Activated naive CD8-positive, alpha-beta T cell treated with anti-CD3 and anti-CD28 coated beads, Interleukin-2, amount 10 ng/mL, durations not matched to agents 7 days and 5 days (primary cell): ENCODE measurements at regions not wholly inside any gene's neighbourhood (a gene's known extent, or its start where the extent isn't known, plus 50 kb on each side); places are given as distances from the start of the nearest gene placed in this dataset.

Source experiments
- ATAC-seq: fragments of 150-1000 bp; cut with Tn5 transposase; one replicate; pipeline ENCODE4 v1.10.0; 2021; ENCODE audit warnings: low read depth, moderate library complexity
- POLR2A ChIA-PET: fragments of 350-600 bp; sonication (Branson Sonifier 250); formaldehyde crosslinking; loops from one replicate; lab custom pipeline; 2021; ENCODE audit warnings: antibody characterized with exemption; lab: Charles Lee
- DNase-seq: peaks from one replicate; pipeline ENCODE4 v3.0.0; 2021
- H3K27ac Mint-ChIP-seq: one replicate; pipeline ENCODE4 v1.8.0; 2022; ENCODE audit warnings: mild to moderate bottlenecking, mixed read lengths
- H3K27me3 Mint-ChIP-seq: one replicate; pipeline ENCODE4 v1.8.0; 2022; ENCODE audit warnings: mild to moderate bottlenecking, moderate library complexity, mixed read lengths
- H3K36me3 Mint-ChIP-seq: one replicate; pipeline ENCODE4 v1.8.0; 2021; ENCODE audit warnings: mild to moderate bottlenecking, mixed read lengths
- H3K4me1 Mint-ChIP-seq: one replicate; pipeline ENCODE4 v1.8.0; 2021; ENCODE audit warnings: mixed read lengths
- H3K4me3 Mint-ChIP-seq: one replicate; pipeline ENCODE4 v1.8.0; 2022; ENCODE audit warnings: mild to moderate bottlenecking, moderate library complexity, mixed read lengths
- H3K9me3 Mint-ChIP-seq: one replicate; pipeline ENCODE4 v1.8.0; 2021; ENCODE audit warnings: mixed read lengths

DNA sequence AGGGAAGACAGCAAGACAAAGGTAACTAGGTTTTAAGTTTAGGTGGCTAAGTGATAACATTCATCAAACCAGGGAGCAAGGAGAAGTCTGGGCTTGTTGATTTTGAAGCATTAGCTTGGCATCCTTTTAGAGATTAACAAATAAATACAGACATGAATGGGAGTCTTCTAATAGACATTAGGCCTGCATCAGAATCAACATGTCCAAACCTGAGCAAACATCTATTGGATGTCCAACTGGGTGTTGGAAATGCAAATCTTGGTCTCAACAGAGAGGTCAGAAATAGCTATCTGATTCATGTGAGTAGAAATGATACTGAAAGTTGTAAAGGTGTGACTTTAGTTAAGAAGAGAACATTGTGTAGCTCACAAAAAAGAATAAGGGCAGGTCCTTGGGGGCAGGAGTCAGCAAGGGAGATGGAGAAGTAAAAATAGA, 85.5 kb upstream of the RND3 start:
- no peaks in the 10 kb centered on the region for H3K36me3 Mint-ChIP-seq
- no peaks in the 10 kb centered on the region for H3K9me3 Mint-ChIP-seq
- no peaks in the 10 kb centered on the region for H3K4me1 Mint-ChIP-seq
- no peak overlapping the region for H3K27ac Mint-ChIP-seq
- DNase-seq = no peak
- no peak for ATAC-seq
- no peak overlapping the region for H3K4me3 Mint-ChIP-seq
- H3K27me3 Mint-ChIP-seq = no peaks in the 10 kb centered on the region
- POLR2A ChIA-PET = no interaction called here

DNA sequence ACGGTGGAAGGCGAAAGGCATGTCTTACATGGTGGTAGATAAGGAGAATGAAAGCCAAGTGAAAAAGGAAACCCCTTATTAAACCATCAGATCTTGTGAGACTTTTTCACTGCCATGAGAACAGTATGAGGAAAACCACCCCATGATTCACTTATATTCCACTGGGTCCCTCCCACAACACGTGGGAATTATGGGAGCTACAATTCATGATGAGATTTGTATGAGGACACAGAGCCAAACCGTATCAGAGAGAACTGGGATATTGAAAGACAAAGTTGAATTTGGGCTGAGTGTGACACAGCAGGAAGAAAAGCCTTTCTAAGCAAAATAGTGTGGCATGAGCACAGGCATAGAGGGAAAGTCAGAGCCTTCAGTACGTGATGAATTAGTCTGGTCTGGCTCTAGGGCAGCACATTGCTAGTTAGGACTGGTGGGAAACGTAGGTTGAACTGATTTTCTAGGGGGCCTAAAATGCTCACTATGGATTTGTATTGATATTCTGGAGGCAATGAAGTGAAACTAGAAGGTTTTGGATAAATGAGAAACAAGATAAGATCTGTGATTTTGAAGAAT, 84.8 kb upstream of the RND3 start:
- no peaks in the 10 kb centered on the region for H3K27me3 Mint-ChIP-seq
- POLR2A ChIA-PET = no interaction called here
- no peak overlapping the region for H3K4me3 Mint-ChIP-seq
- ATAC-seq (no peak), DNase-seq (no peak)
- H3K9me3 Mint-ChIP-seq = no peaks in the 10 kb centered on the region
- H3K4me1 Mint-ChIP-seq = no peaks in the 10 kb centered on the region
- H3K36me3 Mint-ChIP-seq = no peaks in the 10 kb centered on the region
- H3K27ac Mint-ChIP-seq = no peak overlapping the region

DNA sequence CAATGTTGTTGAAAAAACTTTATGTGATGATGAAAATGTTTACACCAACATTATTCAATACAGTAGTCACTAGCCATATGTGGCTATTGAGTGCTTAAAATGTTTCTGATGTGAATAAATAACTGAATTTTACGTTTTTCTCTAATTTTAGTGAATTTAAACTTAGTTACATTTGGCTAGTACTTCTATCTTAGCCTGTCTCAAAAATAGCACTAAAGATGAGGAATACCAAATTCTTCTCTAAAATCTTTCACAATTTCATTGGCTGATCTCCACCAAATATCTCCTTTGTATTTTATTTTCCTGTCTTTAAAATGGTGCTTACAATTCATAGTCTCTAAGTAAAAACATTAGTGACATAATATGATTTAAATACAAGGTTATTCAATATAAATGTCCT, 83.7 kb upstream of the RND3 start:
- H3K36me3 Mint-ChIP-seq = no peaks in the 10 kb centered on the region
- no peak for ATAC-seq
- H3K27ac Mint-ChIP-seq = no peak overlapping the region
- H3K27me3 Mint-ChIP-seq = no peaks in the 10 kb centered on the region
- no peak overlapping the region for H3K4me3 Mint-ChIP-seq
- DNase-seq = no peak
- H3K4me1 Mint-ChIP-seq = no peaks in the 10 kb centered on the region
- H3K9me3 Mint-ChIP-seq = no peaks in the 10 kb centered on the region
- POLR2A ChIA-PET = no interaction called here

DNA sequence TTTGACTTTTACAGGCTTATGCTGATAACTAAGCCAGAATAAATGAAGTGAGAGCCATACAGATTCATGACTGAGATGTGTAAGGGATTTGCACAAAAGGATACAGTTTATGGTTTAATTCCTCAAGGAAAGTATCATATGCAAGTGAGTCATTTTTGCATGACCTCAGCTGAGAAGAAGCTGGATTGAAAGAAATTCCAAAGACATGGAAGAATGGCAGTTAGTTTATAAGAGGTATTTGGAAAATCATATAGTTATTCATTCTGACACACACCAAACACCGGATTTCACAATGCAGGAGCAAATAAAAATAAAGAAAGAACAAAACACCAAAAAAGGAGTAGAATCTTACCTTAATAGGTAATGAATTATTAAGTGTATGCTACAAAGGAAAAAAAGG, 83.2 kb upstream of the RND3 start:
- no peaks in the 10 kb centered on the region for H3K4me1 Mint-ChIP-seq
- H3K27me3 Mint-ChIP-seq = no peaks in the 10 kb centered on the region
- POLR2A ChIA-PET = no interaction called here
- ATAC-seq (no peak), DNase-seq (no peak)
- no peak overlapping the region for H3K27ac Mint-ChIP-seq
- H3K36me3 Mint-ChIP-seq = no peaks in the 10 kb centered on the region
- no peaks in the 10 kb centered on the region for H3K9me3 Mint-ChIP-seq
- no peak overlapping the region for H3K4me3 Mint-ChIP-seq

DNA sequence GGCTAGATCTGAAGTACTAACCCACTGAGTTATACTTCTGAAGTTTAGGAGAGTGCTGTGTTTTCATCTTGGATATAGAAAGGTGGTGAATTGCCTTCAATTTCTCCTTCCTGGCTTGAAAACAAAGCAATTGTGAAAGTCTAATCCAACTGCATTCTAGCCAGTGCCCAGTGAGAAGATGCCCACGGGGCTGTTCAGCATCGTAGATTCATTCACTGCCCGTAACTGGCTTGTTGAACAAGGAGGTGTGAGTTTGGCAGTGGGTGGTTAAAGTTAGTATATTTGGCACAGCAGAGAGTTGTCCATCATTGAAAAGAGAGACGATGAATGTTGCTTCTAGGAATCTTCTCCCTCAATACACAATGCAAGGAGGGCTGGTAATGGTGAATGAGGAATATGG, 82.3 kb upstream of the RND3 start:
- DNase-seq = no peak
- Mint-ChIP-seq H3K27me3 (no peaks in the 10 kb centered on the region), H3K27ac (no peak overlapping the region), H3K4me1 (no peaks in the 10 kb centered on the region), H3K36me3 (no peaks in the 10 kb centered on the region), H3K9me3 (no peaks in the 10 kb centered on the region), H3K4me3 (no peak overlapping the region)
- POLR2A ChIA-PET = no interaction called here
- ATAC-seq = no peak

DNA sequence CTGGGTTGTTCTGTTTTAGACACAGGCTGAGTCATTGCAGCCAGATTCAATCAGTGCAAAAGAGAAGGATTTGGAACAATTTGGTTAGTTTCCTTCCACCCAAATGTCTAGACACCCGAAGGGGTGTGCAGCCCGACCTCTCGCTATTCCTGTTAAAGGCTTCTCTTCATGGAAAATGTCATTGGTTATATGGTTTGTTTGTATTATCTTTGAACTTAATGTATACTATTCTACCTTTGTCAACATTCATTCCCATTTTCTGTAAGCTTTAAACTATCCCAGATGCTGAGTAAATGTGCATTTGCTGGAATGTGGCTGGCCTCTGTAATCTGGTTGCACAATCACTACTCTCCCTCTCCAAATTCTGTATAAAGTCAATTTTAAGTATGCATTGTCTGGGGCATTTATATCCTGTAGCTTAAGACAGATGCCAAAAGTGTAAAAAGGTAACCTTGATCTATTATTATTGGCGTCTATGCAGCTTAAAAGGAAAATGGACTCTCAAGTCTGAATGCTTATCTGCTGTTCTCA, 80.4 kb upstream of the RND3 start:
- no peak overlapping the region for H3K27ac Mint-ChIP-seq
- POLR2A ChIA-PET = no interaction called here
- H3K4me1 Mint-ChIP-seq = no peaks in the 10 kb centered on the region
- no peaks in the 10 kb centered on the region for H3K9me3 Mint-ChIP-seq
- H3K27me3 Mint-ChIP-seq = no peaks in the 10 kb centered on the region
- no peak for ATAC-seq
- no peak overlapping the region for H3K4me3 Mint-ChIP-seq
- no peak for DNase-seq
- H3K36me3 Mint-ChIP-seq = no peaks in the 10 kb centered on the region

DNA sequence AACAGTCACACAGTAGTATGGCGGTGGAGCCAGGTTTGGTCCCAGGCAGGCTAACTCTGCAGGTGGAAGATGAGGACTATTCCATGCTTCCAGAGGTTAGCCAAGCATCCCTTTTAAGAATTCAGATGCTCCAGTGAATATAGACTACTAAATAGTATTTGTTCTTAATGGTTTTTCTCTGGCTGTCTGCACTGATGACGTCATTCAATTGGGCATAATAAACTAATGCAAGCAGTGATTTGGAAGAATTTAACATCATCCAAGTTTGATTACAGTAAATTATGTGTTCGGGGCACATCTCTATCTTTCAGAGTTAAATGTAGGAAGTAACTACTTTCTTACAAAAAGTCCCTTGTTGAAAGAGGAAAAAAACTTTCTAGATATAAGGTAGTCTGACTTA, 78.8 kb upstream of the RND3 start:
- DNase-seq = no peak
- Mint-ChIP-seq H3K4me1 (no peaks in the 10 kb centered on the region), H3K4me3 (no peak overlapping the region), H3K27me3 (no peaks in the 10 kb centered on the region), H3K9me3 (no peaks in the 10 kb centered on the region), H3K27ac (no peak overlapping the region), H3K36me3 (no peaks in the 10 kb centered on the region)
- POLR2A ChIA-PET = no interaction called here
- no peak for ATAC-seq

DNA sequence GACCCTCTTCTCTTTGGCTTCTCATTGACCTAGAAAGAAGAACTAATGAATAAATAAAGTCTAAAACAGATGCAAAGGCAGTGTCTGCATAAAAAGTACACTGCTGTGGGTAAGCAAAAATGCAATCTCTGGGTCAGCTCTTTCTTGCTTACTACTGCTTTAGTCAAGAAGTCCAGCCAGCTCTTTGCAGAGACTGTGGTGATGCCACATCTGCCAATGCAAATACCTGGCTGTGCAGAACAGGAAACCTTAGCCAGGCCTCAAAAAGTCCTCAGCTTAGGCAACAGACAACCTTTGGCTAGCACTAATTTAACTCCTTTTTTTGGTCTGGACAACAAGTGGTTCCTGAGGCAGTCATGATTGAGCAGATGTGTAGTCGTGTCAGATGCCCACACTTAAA, 73.6 kb upstream of the RND3 start:
- no peaks in the 10 kb centered on the region for H3K9me3 Mint-ChIP-seq

DNA sequence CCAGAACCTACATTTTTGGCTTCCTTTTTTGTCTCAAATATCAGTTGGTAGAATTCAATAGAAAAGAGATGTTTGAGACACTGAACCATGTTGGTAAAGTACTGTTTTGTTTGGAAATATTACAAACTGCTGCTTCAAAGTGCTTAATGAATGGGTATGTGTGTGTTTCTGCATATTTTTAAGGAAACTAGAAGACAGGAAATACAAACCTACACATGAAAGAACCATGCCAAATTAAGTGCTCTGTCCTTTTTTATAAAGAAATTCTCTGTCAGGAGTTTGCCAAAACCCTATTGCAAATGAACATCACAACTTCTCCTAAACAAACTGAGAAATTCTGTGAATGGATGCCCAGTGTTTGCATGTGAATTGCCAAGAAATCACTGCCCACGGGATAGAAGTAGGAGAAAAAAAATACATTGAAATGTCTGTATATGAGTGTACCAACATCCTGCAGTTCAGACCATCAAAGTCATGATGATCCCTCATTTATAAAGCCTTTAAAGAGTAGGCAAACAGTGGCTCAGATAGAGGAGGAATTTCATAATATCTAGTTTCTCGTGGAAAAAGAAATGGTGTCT, 69.6 kb upstream of the RND3 start:
- POLR2A ChIA-PET = no interaction called here
- H3K27ac Mint-ChIP-seq = no peak overlapping the region
- H3K9me3 Mint-ChIP-seq = no peaks in the 10 kb centered on the region
- H3K27me3 Mint-ChIP-seq = no peaks in the 10 kb centered on the region
- no peaks in the 10 kb centered on the region for H3K4me1 Mint-ChIP-seq
- H3K4me3 Mint-ChIP-seq = no peak overlapping the region
- no peak for DNase-seq
- no peak for ATAC-seq
- no peaks in the 10 kb centered on the region for H3K36me3 Mint-ChIP-seq

More for the DNA sequence above, 73.6 kb upstream of the RND3 start:
- DNase-seq (no peak), ATAC-seq (no peak)
- Mint-ChIP-seq H3K36me3 (no peaks in the 10 kb centered on the region), H3K4me1 (no peaks in the 10 kb centered on the region), H3K27me3 (no peaks in the 10 kb centered on the region), H3K27ac (no peak overlapping the region), H3K4me3 (no peak overlapping the region)
- POLR2A ChIA-PET = no interaction called here

DNA sequence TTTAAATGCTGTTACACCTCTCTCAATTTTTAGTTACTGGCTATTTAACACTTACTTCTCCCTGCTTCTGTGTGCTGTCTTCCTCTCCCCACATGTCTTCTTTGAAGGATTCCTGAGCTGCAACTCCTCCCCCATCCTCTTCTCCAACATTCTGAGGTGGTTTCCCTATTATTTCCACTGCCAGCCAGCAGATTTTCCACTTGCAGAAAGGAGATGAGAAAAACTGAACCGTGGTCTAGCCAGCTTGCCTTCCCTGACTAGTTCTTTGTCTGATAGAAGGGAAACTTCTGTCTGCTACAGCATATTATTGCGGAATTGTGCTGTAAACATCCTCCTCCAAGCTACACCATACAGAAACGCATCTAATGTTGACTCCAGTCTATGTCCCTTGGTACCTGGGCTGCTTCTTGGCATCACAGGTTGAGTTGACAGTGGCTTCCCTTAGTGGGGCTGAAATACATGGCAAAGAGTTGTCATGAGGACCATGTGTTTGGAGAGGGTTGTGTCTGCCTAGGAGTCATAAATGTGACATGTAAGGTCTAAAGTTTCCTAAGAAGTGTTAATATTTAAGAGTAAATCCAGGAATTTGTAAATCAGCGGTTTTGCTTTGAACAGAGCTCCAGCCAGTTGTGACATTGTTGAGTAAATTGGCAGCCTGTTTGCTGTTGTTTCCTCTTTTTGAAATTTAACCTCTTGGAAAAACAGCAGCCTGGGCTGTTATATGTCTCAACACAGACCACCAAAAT, 68.3 kb upstream of the RND3 start:
- H3K36me3 Mint-ChIP-seq = no peaks in the 10 kb centered on the region
- no peaks in the 10 kb centered on the region for H3K27me3 Mint-ChIP-seq
- DNase-seq (no peak), ATAC-seq (no peak)
- H3K27ac Mint-ChIP-seq = no peak overlapping the region
- H3K4me3 Mint-ChIP-seq = no peak overlapping the region
- POLR2A ChIA-PET = no interaction called here
- H3K4me1 Mint-ChIP-seq = no peaks in the 10 kb centered on the region
- no peaks in the 10 kb centered on the region for H3K9me3 Mint-ChIP-seq

DNA sequence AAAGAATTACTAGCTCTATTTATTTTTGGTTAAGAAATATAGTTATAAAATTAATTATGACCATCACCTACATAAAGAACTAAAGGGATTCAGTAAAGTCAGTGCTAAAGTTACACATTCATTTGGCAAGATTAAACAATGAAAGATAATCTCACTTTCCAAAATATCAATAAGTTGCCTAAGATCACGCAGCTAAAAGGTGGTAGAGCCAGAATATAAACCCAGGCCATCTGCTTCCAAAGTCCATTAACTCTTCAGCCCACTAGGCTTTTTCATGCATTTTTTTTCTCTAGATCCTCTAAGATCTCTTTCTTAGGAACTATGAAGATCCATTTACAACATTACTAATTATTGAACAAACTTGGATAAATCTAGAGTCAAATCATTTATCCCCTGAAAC, 66.6 kb upstream of the RND3 start:
- Mint-ChIP-seq H3K9me3 (no peaks in the 10 kb centered on the region), H3K27me3 (no peaks in the 10 kb centered on the region), H3K36me3 (no peaks in the 10 kb centered on the region), H3K4me1 (no peaks in the 10 kb centered on the region), H3K27ac (no peak overlapping the region), H3K4me3 (no peak overlapping the region)
- DNase-seq = no peak
- POLR2A ChIA-PET = no interaction called here
- ATAC-seq = no peak

DNA sequence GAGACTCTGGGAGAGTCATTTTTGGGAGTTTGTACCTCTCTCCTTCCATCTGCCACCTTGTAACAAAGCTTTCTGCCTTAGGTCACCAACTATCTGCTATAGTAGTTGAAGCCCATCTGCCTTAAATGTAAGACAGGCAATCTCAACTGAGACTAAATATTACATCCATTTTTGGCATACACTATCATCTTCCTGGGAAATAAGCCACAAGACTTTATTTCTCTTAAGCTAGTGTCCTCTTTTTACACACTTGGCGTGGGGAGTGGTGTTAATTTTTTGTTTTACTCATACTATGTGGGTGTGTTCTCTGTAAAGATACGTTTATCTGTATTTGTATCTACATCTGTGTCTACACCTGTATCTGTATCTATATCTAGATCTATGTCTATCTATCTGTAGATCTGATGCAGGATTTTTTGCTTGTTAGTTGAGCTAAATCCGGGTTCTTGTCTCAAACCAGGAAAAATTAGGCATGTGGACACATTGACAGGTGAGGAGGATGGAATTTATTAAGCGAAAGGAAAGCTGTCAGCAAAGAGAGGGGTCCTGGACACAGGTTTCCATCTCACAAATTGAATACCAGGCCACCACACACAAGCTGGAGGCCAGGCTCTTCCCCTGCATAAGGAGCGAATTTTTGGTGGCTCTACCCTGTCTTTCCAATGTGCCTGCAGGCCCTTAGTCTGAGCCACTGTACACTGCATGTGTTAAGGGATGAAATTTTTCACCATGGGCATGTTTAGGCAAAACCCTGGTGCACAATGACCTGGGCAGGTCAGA, 64.8 kb upstream of the RND3 start:
- DNase-seq (no peak), ATAC-seq (no peak)
- Mint-ChIP-seq H3K4me1 (no peaks in the 10 kb centered on the region), H3K9me3 (no peaks in the 10 kb centered on the region), H3K27ac (no peak overlapping the region), H3K36me3 (no peaks in the 10 kb centered on the region), H3K27me3 (no peaks in the 10 kb centered on the region), H3K4me3 (no peak overlapping the region)
- POLR2A ChIA-PET = no interaction called here

DNA sequence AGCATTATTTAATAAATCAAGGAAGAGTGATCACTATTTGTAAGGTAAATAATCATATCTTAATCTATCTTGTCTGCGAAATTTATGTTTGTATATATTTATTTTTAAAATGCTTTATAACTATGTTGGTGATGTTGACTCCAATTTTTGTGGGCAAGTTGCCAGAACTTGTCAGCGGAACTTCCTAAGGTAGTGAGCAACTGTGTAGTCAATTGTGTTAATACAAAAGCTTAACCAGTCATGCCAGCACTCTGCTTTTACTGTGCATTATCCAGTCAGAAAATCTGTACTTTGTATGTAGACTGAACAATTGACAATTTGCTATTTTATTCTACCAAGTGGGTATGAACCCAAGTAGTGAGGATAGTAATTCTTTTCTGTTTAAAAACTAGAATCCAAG, 61.9 kb upstream of the RND3 start:
- POLR2A ChIA-PET = no interaction called here
- DNase-seq (no peak), ATAC-seq (no peak)
- no peak overlapping the region for H3K27ac Mint-ChIP-seq
- no peaks in the 10 kb centered on the region for H3K9me3 Mint-ChIP-seq
- H3K4me3 Mint-ChIP-seq = no peak overlapping the region
- no peaks in the 10 kb centered on the region for H3K4me1 Mint-ChIP-seq
- no peaks in the 10 kb centered on the region for H3K36me3 Mint-ChIP-seq
- H3K27me3 Mint-ChIP-seq = no peaks in the 10 kb centered on the region
